ENCODE measurements at regions not wholly inside any gene's neighbourhood (a gene's known extent, or its start where the extent isn't known, plus 50 kb on each side); places are given as distances from the start of the nearest gene placed in this dataset.

DNA sequence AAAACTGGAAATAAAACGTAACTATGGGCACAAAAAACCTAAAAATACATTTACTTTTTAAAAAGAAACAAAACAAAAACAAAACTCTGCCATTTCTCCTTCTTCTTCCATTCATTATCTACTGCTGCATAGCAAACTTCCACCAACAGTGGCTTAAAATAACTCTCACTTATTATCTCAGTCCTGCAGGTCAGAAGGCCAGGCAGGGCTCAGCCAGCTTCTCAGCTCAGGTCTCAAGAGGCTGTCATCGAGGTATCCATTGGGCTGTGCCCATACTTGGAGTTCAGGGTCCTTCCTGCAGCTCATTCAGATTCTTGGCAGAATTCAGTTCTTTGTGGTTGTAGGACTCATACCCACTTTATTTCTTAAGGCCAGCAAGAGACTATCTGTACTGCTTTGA lies 352.7 kb upstream of the PLD5 start:
- TF ChIP-seq, protein P1, sequence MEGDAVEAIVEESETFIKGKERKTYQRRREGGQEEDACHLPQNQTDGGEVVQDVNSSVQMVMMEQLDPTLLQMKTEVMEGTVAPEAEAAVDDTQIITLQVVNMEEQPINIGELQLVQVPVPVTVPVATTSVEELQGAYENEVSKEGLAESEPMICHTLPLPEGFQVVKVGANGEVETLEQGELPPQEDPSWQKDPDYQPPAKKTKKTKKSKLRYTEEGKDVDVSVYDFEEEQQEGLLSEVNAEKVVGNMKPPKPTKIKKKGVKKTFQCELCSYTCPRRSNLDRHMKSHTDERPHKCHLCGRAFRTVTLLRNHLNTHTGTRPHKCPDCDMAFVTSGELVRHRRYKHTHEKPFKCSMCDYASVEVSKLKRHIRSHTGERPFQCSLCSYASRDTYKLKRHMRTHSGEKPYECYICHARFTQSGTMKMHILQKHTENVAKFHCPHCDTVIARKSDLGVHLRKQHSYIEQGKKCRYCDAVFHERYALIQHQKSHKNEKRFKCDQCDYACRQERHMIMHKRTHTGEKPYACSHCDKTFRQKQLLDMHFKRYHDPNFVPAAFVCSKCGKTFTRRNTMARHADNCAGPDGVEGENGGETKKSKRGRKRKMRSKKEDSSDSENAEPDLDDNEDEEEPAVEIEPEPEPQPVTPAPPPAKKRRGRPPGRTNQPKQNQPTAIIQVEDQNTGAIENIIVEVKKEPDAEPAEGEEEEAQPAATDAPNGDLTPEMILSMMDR (IDR thresholded peaks at IDR 0.05) = no peak
- no peak for TF ChIP-seq POLR2AphosphoS5 (IDR thresholded peaks at IDR 0.05)

All from breast epithelium (tissue), 3 donors.